ENCODE measurements at regions not wholly inside any gene's neighbourhood (a gene's known extent, or its start where the extent isn't known, plus 50 kb on each side); places are given as distances from the start of the nearest gene placed in this dataset.
"Not testable (repeated sequence)": the region's sequence is repeated elsewhere in the genome, so short reads cannot be mapped to it uniquely, and the experiment has no call there.

- DNase-seq (ENCODE audit: low spot score): no peak
Observed at GRCh38 chr2:216996279-216996845, 136.5 kb upstream of the TNP1 start.

GRCh38 chr2:216994353-216994854 is 134.5 kb upstream of the TNP1 start:
- no peak for DNase-seq (ENCODE audit: low spot score)

GRCh38 chr2:216992056-216992675 is 132.3 kb upstream of the TNP1 start:
- no peak for DNase-seq (ENCODE audit: low spot score)

- DNase-seq (ENCODE audit: low spot score): no peak
Observed at GRCh38 chr2:216991563-216991962, 131.7 kb upstream of the TNP1 start.

GRCh38 chr2:216989340-216990129 is 129.7 kb upstream of the TNP1 start:
- DNase-seq (ENCODE audit: low spot score): no peak

- DNase-seq (ENCODE audit: low spot score): no peak
Observed at GRCh38 chr2:216987252-216987821, 127.5 kb upstream of the TNP1 start.

GRCh38 chr2:216985658-216986141 is 125.8 kb upstream of the TNP1 start:
- DNase-seq (ENCODE audit: low spot score): no peak

- no peak for DNase-seq (ENCODE audit: low spot score)
Observed at GRCh38 chr2:216984937-216985336, 125.1 kb upstream of the TNP1 start.

- not testable (repeated sequence) for DNase-seq (ENCODE audit: low spot score)
Observed at GRCh38 chr2:216981951-216982350, 122.1 kb upstream of the TNP1 start.

- not testable (repeated sequence) for DNase-seq (ENCODE audit: low spot score)
Observed at GRCh38 chr2:216980510-216980909, 120.6 kb upstream of the TNP1 start.

- no peak for DNase-seq (ENCODE audit: low spot score)
Observed at GRCh38 chr2:216974321-216975302, 114.7 kb upstream of the TNP1 start.

- no peak for DNase-seq (ENCODE audit: low spot score)
Observed at GRCh38 chr2:216971593-216971992, 111.7 kb upstream of the TNP1 start.

GRCh38 chr2:216970359-216970915 is 110.6 kb upstream of the TNP1 start:
- DNase-seq (ENCODE audit: low spot score): no peak

- no peak for DNase-seq (ENCODE audit: low spot score)
Observed at GRCh38 chr2:216967889-216968288, 108.0 kb upstream of the TNP1 start.

GRCh38 chr2:216960671-216961268 is 100.9 kb upstream of the TNP1 start:
- DNase-seq (ENCODE audit: low spot score): no peak

GRCh38 chr2:216959433-216959832 is 99.6 kb upstream of the TNP1 start:
- no peak for DNase-seq (ENCODE audit: low spot score)

- peak; percentile 16 for DNase-seq (ENCODE audit: low spot score)
Observed at GRCh38 chr2:216956820-216957493, 97.1 kb upstream of the TNP1 start.

- DNase-seq (ENCODE audit: low spot score): no peak
Observed at GRCh38 chr2:216951171-216951570, 91.3 kb upstream of the TNP1 start.

GRCh38 chr2:216950547-216950946 is 90.7 kb upstream of the TNP1 start:
- no peak for DNase-seq (ENCODE audit: low spot score)

Data from A172 (cell line).